Neural cell (in vitro differentiated cells): ENCODE measurements at regions not wholly inside any gene's neighbourhood (a gene's known extent, or its start where the extent isn't known, plus 50 kb on each side); places are given as distances from the start of the nearest gene placed in this dataset.

ENCODE experiments used
- H2AFZ ChIP-seq: fragments of 200-600, 300-800 bp; sonication (generic), shearing (Covaris generic); 2 replicates; pipeline ENCODE4 v1.6.0; 2014; ENCODE audit warnings: low read depth, mild to moderate bottlenecking, antibody characterized with exemption, low read length, moderate library complexity
- H3F3A ChIP-seq: fragments of 200-600 bp; shearing (Covaris generic); 2 replicates; pipeline ENCODE4 v1.6.1; 2016; ENCODE audit warnings: mild to moderate bottlenecking, moderate library complexity, mixed read lengths, antibody characterized with exemption, low read length; ENCODE audit not compliant: insufficient read depth, poor library complexity, severe bottlenecking
- H3K27ac ChIP-seq: fragments of 200-600, 300-800 bp; sonication (generic), shearing (Covaris generic); 2 replicates; pipeline ENCODE4 v1.5.1; 2014; ENCODE audit warnings: mild to moderate bottlenecking, low read length, moderate library complexity
- H3K27me3 ChIP-seq: fragments of 300-800, 200-600 bp; sonication (generic), shearing (Covaris generic); 2 replicates; pipeline ENCODE4 v1.6.0; 2014; ENCODE audit warnings: mild to moderate bottlenecking, low read depth, low read length, moderate library complexity; ENCODE audit not compliant: insufficient read depth
- H3K36me3 ChIP-seq: fragments of 300-800, 200-600 bp; sonication (generic), shearing (Covaris generic); 2 replicates; pipeline ENCODE4 v1.5.1; 2014; ENCODE audit warnings: mild to moderate bottlenecking, antibody characterized with exemption, low read length, moderate library complexity; ENCODE audit not compliant: insufficient read depth
- H3K4me2 ChIP-seq: fragments of 300-800, 200-600 bp; sonication (generic), shearing (Covaris generic); 2 replicates; pipeline ENCODE4 v1.6.0; 2014; ENCODE audit warnings: mild to moderate bottlenecking, low read length
- H3K4me3 ChIP-seq: fragments of 300-800, 200-600 bp; sonication (generic), shearing (Covaris generic); 2 replicates; pipeline ENCODE4 v1.5.1; 2014; ENCODE audit warnings: mild to moderate bottlenecking, low read length, moderate library complexity
- H3K79me2 ChIP-seq: fragments of 200-600 bp; shearing (Covaris generic); replicated peaks from 2 replicates; pipeline ENCODE4 v1.6.0; 2014; ENCODE audit warnings: mild to moderate bottlenecking, low read length, moderate library complexity; ENCODE audit not compliant: insufficient read depth
- H3K9ac ChIP-seq: fragments of 300-800, 200-600 bp; sonication (generic), shearing (Covaris generic); 2 replicates; pipeline ENCODE4 v1.6.1; 2016; ENCODE audit warnings: mild to moderate bottlenecking, low read length, mixed read lengths
- H3K9me2 ChIP-seq: fragments of 200-600 bp; shearing (Covaris generic); 2 replicates; pipeline ENCODE4 v1.6.1; 2016; ENCODE audit warnings: mild to moderate bottlenecking, low read length, mixed read lengths; ENCODE audit not compliant: insufficient read depth
- H3K9me3 ChIP-seq: fragments of 200-600, 300-800 bp; sonication (generic), shearing (Covaris generic); 2 replicates; pipeline ENCODE4 v1.6.1; 2016; ENCODE audit warnings: mild to moderate bottlenecking, mixed run types, low read length, moderate library complexity, mixed read lengths
- H4K20me1 ChIP-seq: fragments of 200-600 bp; shearing (Covaris generic); 2 replicates; pipeline ENCODE4 v1.6.1; 2016; ENCODE audit warnings: mild to moderate bottlenecking, mixed run types; ENCODE audit not compliant: insufficient read depth
- EP300 ChIP-seq: fragments of 450-650 bp; conservative IDR thresholded peaks from 2 replicates; pipeline ENCODE4 v1.6.1; 2014; ENCODE audit warnings: antibody characterized with exemption, mild to moderate bottlenecking, moderate library complexity; ENCODE audit not compliant: poor library complexity, severe bottlenecking
- EZH2 ChIP-seq: fragments of 200-600, 300-800 bp; shearing (Covaris generic), sonication (generic); IDR thresholded peaks from 2 replicates; pipeline ENCODE4 v1.6.1; 2014; ENCODE audit warnings: antibody characterized with exemption, low read length, borderline replicate concordance, mild to moderate bottlenecking; ENCODE audit not compliant: insufficient read depth, poor library complexity, severe bottlenecking
- MXI1 ChIP-seq: fragments of 450-650 bp; conservative IDR thresholded peaks from 2 replicates; pipeline ENCODE4 v1.6.1; 2014; ENCODE audit warnings: antibody characterized with exemption, mild to moderate bottlenecking; ENCODE audit not compliant: poor library complexity, severe bottlenecking
- POLR2AphosphoS5 ChIP-seq: IDR thresholded peaks from 2 replicates; pipeline ENCODE4 v1.6.1; 2012
- RAD21 ChIP-seq: fragments of 450-650 bp; conservative IDR thresholded peaks from 2 replicates; pipeline ENCODE4 v1.6.1; 2014; ENCODE audit warnings: antibody characterized with exemption, mild to moderate bottlenecking, moderate library complexity
- SMC3 ChIP-seq: fragments of 450-650 bp; conservative IDR thresholded peaks from 2 replicates; pipeline ENCODE4 v1.6.1; 2014; ENCODE audit warnings: antibody characterized with exemption, mild to moderate bottlenecking, moderate library complexity; ENCODE audit not compliant: poor library complexity
- TAF1 ChIP-seq: IDR thresholded peaks from 2 replicates; pipeline ENCODE4 v1.6.1; 2012; ENCODE audit warnings: low read depth
- TF ChIP-seq, protein P1 (sequence below): IDR thresholded peaks from 2 replicates; pipeline ENCODE4 v1.6.1; 2012; ENCODE audit warnings: borderline replicate concordance
- TF ChIP-seq, protein P2 (sequence below): fragments of 450-650 bp; IDR thresholded peaks from 2 replicates; pipeline ENCODE4 v1.5.1; 2014; ENCODE audit warnings: antibody characterized with exemption, mild to moderate bottlenecking, moderate library complexity; ENCODE audit not compliant: poor library complexity, severe bottlenecking

DNA sequence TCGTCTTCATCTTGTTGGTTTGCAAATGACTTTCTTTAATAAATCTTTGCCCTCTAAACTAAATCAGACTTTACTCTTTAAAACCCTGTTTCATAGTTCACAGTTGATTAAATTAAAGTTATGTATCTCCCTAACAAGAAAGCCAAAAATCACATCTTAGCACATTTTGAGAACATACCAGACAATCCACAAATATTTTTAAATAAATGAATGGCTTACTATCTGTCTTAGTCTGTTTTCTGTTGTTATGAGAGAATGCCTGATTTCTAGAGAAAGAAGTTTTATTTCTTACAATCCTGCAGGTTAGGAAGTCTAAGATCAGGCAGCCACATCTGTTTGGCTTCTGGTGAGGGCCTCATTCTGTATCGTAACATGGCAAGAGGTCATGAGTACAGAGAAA is 1090.2 kb upstream of the PIK3C3 start:
- no peaks in the 10 kb centered on the region for H3K79me2 ChIP-seq
- H3F3A ChIP-seq: no peaks in the 10 kb centered on the region
- no peak overlapping the region for H3K9ac ChIP-seq
- no peak overlapping the region for H3K4me2 ChIP-seq
- no peak overlapping the region for H3K4me3 ChIP-seq
- no peaks in the 10 kb centered on the region for H3K9me3 ChIP-seq
- no peak for TF ChIP-seq EZH2
- H4K20me1 ChIP-seq: no peaks in the 10 kb centered on the region
- no peaks in the 10 kb centered on the region for H3K36me3 ChIP-seq
- H3K27ac ChIP-seq: no peak overlapping the region
- no peaks in the 10 kb centered on the region for H3K9me2 ChIP-seq
- H3K27me3 ChIP-seq: no peaks in the 10 kb centered on the region
- H2AFZ ChIP-seq: no peak overlapping the region

DNA sequence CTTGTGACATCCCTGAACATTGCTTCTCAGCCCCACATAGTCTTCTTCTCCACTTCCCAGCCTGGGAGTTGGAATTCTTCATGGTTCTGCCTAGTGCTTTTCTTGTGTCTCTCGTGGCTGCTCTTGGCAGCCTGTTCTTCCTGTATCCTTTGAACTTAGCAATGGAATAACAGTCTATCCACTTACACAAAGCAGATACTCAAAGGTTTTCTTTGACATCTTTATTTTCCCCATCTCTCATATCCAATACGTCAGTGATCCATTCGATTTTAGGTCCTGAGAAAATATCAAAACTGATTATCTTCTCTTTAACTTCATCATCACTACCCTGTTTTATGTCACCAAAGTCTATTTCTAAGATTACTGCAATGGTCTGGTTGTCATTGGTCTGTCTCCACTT is 1091.2 kb upstream of the PIK3C3 start:
- H2AFZ ChIP-seq: no peak overlapping the region
- no peaks in the 10 kb centered on the region for H3K9me2 ChIP-seq
- H4K20me1 ChIP-seq: no peaks in the 10 kb centered on the region
- H3K9ac ChIP-seq: no peak overlapping the region
- no peaks in the 10 kb centered on the region for H3K27me3 ChIP-seq
- no peak overlapping the region for H3K4me3 ChIP-seq
- TF ChIP-seq MXI1 (no peak), TAF1 (no peak), EP300 (no peak), POLR2AphosphoS5 (no peak), EZH2 (no peak), SMC3 (no peak), RAD21 (no peak)
- TF ChIP-seq, protein P1, sequence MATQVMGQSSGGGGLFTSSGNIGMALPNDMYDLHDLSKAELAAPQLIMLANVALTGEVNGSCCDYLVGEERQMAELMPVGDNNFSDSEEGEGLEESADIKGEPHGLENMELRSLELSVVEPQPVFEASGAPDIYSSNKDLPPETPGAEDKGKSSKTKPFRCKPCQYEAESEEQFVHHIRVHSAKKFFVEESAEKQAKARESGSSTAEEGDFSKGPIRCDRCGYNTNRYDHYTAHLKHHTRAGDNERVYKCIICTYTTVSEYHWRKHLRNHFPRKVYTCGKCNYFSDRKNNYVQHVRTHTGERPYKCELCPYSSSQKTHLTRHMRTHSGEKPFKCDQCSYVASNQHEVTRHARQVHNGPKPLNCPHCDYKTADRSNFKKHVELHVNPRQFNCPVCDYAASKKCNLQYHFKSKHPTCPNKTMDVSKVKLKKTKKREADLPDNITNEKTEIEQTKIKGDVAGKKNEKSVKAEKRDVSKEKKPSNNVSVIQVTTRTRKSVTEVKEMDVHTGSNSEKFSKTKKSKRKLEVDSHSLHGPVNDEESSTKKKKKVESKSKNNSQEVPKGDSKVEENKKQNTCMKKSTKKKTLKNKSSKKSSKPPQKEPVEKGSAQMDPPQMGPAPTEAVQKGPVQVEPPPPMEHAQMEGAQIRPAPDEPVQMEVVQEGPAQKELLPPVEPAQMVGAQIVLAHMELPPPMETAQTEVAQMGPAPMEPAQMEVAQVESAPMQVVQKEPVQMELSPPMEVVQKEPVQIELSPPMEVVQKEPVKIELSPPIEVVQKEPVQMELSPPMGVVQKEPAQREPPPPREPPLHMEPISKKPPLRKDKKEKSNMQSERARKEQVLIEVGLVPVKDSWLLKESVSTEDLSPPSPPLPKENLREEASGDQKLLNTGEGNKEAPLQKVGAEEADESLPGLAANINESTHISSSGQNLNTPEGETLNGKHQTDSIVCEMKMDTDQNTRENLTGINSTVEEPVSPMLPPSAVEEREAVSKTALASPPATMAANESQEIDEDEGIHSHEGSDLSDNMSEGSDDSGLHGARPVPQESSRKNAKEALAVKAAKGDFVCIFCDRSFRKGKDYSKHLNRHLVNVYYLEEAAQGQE: no peak
- TF ChIP-seq, protein P2, sequence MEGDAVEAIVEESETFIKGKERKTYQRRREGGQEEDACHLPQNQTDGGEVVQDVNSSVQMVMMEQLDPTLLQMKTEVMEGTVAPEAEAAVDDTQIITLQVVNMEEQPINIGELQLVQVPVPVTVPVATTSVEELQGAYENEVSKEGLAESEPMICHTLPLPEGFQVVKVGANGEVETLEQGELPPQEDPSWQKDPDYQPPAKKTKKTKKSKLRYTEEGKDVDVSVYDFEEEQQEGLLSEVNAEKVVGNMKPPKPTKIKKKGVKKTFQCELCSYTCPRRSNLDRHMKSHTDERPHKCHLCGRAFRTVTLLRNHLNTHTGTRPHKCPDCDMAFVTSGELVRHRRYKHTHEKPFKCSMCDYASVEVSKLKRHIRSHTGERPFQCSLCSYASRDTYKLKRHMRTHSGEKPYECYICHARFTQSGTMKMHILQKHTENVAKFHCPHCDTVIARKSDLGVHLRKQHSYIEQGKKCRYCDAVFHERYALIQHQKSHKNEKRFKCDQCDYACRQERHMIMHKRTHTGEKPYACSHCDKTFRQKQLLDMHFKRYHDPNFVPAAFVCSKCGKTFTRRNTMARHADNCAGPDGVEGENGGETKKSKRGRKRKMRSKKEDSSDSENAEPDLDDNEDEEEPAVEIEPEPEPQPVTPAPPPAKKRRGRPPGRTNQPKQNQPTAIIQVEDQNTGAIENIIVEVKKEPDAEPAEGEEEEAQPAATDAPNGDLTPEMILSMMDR: no peak
- H3F3A ChIP-seq: no peaks in the 10 kb centered on the region
- H3K27ac ChIP-seq: no peak overlapping the region
- H3K9me3 ChIP-seq: no peaks in the 10 kb centered on the region
- no peak overlapping the region for H3K4me2 ChIP-seq
- H3K36me3 ChIP-seq: no peaks in the 10 kb centered on the region
- H3K79me2 ChIP-seq: no peaks in the 10 kb centered on the region

DNA sequence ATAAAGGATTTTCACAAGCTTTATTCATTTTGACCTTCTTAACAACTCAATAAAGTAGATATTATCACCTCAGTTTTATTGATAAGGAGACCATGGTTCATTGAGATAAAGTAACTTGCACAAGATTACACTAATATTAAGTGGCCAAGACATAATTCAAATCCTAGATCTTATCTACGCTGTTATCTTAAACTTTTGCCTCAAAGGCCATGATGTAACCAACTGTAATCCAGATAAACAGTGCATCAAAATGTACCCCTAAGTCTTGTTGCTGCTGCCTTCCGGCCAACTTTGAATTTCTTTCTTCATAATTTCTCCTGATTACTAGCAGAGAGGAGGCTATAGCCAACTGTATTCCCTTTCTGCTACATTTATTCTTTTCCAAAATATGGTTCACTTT is 1094.8 kb upstream of the PIK3C3 start:
- no peaks in the 10 kb centered on the region for H4K20me1 ChIP-seq
- no peaks in the 10 kb centered on the region for H3K9me3 ChIP-seq
- no peaks in the 10 kb centered on the region for H3K79me2 ChIP-seq
- H2AFZ ChIP-seq: no peak overlapping the region
- H3K4me2 ChIP-seq: no peak overlapping the region
- H3K27me3 ChIP-seq: no peaks in the 10 kb centered on the region
- H3K9me2 ChIP-seq: no peaks in the 10 kb centered on the region
- TF ChIP-seq EP300: no peak
- no peak for TF ChIP-seq MXI1
- TF ChIP-seq, protein P2: no peak
- TF ChIP-seq EZH2: no peak
- TF ChIP-seq POLR2AphosphoS5: no peak
- TF ChIP-seq, protein P1: no peak
- TF ChIP-seq RAD21: no peak
- no peak for TF ChIP-seq SMC3
- no peak for TF ChIP-seq TAF1
- no peaks in the 10 kb centered on the region for H3K36me3 ChIP-seq
- H3K9ac ChIP-seq: no peak overlapping the region
- no peaks in the 10 kb centered on the region for H3F3A ChIP-seq
- no peak overlapping the region for H3K27ac ChIP-seq
- no peak overlapping the region for H3K4me3 ChIP-seq
